ENCODE measurements at regions not wholly inside any gene's neighbourhood (a gene's known extent, or its start where the extent isn't known, plus 50 kb on each side); places are given as distances from the start of the nearest gene placed in this dataset.
"Not testable (repeated sequence)": the region's sequence is repeated elsewhere in the genome, so short reads cannot be mapped to it uniquely, and the experiment has no call there.

DNA sequence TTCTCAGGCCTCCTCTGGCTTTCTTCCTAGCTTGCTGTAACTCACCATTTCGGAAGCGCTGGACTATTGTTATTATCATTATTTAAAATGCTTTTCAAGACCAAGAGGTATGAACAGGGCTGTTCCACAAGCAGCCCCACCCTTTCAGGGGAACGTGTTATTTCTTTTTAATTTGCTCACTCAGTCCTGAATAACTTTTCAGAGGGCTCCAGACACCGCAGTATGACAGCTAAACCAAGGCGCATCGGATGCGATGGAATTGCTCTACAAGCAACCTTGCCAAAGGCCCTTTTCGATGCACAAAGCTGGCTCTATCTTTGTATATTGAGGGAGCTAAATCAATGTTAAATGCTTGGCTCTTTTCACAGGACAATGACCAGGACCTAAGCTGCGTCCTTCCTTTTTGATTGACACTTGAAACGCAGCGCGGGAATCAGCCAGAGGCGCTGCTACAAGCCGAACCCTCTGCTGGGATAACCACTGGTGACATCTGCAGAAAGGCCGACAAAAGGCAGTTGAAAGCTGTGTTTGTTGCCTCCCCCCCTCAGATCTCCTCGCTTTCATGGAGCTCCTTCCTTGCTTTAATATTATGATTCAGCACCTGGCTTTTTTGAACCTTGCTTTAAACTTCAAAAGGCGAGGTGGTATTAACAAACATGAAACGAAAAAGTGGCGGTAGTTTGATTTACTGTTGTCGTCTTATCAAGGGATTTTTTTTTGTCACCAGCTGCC, 204.7 kb upstream of the PROX1 start:
- DNase-seq (ENCODE audit: low spot score): no peak

DNA sequence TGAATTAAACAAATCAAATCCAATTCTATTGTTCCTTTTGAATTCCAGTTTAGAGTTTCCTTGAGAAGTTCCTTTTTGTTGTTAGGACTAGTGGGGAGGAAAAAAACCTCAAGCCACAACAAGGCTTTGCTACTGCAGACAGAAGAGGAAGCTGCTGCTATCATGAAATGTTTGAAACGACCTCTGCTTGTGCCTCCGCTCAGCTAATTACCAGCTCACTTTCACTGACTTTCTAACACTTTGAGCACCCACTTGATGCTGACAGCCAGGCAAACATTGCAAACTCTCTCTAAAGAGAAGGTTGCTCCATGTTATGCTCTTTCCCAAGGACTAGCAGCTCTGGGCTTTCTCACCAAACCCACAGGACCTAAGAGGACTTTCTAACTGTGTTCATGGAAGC, 203.9 kb upstream of the PROX1 start:
- no peak for DNase-seq (ENCODE audit: low spot score)

DNA sequence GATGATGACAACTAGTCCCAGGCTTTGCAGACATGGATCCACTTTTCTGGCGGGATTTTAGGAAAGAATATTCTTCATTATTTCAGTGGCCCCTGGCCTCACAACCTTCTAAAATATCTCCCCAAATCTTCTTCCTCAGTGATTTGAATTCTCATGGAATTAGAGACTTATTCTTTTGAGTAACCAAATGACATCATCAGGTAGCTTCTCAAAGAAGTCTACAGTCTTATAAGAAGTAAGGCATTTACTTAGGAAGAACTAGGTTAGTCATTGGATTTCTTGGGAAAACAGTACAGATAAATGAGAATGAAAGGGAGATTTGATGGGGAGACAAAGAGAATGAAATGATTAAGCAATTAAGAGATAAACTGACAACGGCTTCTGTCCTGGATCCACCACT, 201.1 kb upstream of the PROX1 start:
- DNase-seq (ENCODE audit: low spot score): no peak

DNA sequence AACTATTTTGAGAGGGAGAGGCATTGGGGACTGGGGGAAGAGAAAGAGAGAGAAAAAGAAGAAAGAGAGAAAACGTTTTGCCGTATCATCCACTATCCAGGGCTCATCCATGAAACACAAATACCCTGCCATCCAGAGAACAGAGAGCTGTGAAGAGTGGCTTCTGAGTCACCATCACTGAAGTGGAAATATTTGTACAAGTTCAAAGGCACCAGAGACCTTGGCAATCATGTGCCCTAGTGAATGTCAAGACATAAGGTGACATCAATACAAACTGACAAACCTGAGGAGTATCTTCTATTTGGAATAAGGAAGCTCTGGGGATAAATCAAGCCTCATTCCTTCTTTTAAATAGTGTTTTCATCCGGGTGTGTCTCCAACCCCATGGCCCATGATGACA, 197.2 kb upstream of the PROX1 start:
- DNase-seq (ENCODE audit: low spot score): no peak

DNA sequence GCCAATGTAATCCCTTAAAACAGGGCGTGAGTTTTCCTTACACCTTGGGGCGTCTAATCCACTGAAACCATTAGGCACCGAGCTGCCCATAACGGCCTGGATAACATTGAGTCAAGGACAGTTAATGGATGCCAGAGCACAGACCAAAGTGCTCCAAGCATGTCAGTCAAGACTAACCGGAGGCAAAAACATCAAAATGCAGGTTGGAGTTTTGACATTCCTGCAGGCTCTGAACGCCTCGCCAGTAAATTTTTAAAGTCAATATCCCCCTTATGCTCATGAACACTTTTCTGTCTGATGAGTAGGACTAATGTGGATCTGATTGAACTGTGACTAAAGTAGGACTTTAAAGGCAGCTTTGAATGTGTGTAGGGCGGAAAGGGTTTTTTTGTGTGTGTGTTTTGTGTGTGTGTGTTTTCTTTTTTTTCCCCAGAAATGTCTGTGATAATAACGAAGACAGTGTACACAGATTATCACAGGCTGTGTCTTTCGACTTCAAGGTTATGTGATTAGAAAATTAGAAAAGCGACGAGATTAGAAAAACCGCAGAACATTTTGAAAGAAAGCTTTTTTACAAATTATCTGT, 194.2 kb upstream of the PROX1 start:
- DNase-seq (ENCODE audit: low spot score): no peak

DNA sequence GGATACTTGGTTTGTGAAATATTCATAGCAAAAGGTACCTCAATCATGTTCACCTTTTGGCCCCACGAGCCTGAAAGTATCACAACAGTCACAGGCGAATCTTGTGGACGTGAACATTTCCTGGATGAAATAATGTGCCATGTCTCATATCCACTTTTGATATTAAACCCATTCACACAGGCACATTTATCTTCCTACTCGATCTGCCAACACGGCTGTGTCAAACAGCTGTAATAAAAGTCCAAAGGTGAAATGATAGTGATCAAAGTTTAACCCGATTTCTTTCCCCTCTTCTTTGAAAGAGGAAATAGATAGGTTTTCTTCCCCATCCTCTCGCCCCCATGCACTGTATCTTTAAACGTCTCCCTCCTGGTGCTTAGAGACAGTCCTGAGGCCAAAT, 191.2 kb upstream of the PROX1 start:
- no peak for DNase-seq (ENCODE audit: low spot score)

DNA sequence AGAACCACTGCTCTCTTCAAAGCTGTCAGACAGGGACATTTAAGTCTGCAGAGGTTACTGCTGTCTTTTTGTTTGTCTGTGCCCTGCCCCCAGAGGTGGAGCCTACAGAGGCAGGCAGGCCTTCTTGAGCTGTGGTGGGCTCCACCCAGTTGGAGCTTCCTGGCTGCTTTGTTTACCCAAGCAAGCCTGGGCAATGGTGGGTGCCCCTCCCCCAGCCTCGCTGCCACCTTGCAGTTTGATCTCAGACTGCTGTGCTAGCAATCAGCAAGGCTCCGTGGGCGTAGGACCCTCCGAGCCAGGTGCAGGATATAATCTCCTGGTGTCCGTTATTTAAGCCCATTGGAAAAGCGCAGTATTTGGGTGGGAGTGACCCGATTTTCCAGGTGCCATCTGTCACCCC, 179.5 kb upstream of the PROX1 start:
- DNase-seq (ENCODE audit: low spot score): not testable (repeated sequence)

DNA sequence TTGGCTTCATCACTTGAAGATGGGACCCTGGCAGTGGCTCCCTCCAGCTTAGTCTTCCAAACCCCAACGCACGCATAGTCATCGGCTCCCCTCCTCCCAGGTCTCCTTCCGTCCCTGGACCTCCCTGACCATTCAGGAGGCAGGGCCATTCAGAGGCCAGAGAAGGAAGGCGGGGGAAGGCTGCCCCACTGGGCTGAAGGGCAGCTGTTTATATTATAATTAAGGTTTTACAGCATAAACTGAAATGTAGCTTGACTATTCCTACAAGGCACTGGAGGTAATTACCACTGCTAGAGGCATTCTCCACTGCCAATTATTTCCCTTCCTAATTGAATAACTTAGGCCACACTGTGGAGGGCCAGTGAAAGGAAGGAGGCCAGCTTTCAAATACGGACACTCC, 170.6 kb upstream of the PROX1 start:
- no peak for DNase-seq (ENCODE audit: low spot score)

DNA sequence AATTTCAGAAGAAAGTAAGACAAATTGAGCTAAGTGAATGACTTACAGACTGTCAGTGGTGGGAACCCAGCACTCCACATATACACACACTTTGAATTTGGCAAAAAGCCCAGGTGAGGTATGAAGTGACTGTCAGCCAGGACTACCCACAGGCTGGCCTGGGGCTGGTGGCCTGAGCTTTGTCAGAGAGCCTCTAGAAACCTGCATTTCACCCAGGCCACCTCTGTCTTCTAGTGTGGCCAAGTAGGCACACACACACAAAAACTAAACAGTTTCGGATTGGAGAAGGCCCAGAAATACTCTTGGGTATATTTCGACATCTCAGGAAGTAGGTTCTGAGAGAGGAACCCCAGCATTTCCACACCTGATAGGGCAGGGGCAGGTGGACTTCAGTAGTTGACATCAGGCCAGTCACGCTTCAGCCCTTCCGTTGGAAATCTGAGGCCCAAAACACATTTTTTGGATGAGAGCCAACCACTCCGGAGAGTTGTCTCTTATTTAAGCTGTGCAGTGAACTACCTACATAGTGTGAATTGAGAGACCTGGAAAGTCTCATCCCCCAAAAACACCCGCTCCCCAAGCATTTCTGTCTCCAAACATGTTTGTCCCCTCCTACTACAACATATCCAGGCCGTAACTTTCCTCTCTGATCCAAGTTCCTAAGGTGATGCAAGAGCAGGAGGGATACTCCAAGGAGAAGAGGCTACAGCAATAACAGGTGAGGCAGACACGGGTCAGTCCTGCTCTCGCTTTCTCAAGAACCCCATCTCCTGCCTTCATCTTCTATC, 167.2 kb upstream of the PROX1 start:
- no peak for DNase-seq (ENCODE audit: low spot score)

DNA sequence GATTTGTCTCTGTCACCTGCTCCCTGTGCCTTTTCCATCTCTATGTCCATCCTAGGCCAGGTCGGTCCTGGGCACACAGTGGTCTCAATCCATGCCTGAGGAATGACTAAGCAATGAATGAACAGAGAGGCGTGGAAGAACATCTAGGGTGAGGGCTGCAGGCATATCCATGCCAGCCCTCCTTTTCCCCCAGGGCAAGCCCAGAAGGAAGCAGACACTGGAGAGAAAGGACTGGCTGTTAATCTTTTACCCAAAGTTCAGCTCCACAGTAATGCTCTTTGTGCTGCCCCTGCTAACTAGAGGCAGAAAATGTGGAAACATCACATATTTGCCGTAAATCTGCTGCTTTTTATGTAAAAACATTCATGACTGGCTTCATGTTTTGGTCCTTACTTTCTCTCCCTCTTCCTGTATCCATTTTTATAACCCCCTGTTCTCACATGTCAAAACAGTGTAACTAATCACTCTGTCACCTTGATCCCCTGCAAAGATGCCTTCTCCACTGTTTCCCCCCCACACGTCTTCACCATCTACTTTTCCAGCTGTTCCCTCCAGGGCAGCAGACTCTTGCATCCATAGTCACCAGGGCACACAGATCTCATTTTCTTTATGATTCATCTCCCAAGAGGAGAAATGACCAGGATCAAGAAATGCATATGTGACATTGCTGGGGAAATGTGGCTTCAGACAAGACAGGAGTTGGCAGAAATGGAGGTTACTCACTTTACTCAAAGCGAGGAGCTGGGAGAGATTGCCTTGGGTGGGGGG, 166.4 kb upstream of the PROX1 start:
- no peak for DNase-seq (ENCODE audit: low spot score)

DNA sequence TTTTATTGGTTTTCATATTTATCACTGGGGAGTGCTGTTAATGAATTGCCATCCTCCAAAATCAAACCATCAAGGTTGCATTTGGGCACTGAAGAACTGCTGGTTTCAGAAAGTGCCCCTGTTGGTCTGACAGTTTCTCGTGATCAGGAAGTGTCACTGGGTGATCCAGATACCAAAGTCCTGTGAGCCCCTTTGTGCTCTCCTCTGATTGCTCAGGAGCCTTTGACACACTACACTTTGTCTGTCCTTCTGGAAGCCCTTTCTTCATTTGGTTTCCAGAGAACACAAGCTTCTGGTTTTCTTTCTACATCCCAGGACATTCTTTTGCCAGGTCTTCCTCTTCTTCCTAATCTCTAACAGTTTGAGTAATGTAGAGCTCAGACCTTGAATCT, 165.8 kb upstream of the PROX1 start:
- no peak for DNase-seq (ENCODE audit: low spot score)

DNA sequence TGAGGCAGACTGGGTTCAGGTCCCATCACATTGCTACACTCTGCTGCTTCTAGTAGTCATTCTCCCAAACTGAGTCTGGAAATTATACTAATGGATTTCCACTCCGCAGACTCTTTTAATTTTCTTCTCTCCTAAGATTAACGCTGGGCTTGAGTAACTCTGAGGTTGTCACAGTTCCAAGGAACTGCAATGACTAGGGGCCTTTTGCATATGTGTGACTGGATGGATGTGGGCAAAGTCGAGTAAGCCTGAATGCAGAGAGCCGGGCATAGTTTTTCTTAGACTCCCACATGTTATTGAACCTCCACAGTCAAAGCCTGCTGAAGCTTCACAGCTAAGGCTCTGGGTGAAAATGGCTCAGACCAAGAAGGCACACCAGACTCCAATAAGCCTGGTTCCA, 160.9 kb upstream of the PROX1 start:
- no peak for DNase-seq (ENCODE audit: low spot score)

DNA sequence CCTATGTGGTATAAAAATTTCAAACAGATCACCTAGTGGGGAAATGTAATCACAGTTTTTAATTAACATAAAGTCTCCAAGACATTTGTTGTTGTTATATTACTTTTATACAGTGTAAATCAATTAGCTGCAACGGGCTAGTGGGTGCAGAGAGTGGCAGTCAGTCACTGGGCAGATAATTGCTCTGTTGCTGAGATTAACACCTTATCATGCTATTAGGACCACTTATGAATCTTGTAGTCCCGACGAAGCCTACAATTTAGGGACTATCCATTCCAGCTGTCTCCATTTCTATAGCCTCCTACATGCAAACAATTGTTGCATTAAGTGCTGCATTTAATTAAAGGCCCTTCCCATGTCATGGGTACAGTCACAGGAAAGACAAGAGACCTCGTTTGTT, 158.9 kb upstream of the PROX1 start:
- DNase-seq (ENCODE audit: low spot score): no peak

DNA sequence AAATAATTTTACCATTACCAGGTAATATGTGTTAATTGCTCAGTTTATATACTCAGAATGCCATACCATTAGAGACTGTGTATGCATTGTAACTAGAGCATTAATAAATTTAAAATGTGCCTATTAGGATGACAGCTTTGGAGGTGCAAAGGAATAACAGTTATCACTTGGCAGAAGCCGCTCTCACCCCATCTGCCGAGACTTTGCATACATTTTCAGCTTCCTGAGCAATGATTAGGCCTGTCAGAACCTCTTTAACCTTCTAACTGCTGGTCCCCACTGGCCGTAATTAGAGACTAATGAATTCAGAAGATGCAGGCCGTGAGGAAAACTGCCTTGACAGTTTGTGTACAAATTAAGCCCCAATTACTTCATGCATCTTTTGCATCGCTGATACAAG, 158.0 kb upstream of the PROX1 start:
- no peak for DNase-seq (ENCODE audit: low spot score)

DNA sequence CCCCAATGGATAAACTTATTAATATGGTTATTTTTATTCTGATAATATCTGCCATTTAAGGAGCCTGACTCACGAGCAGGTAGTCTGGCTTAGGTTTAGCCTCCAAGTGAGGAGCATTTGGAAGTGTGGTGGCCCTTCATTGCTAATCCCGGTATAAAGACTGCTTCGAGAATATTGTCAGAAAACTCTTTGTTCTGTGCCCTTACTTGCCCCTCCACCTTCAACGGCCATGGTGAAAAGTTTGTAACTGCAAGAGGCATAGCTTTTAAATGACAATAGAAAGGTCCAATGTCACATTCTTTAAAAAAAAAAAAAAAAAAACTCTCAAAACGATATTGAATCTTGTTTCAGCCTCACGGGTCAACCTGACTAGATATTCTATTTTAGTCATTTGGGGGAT, 157.4 kb upstream of the PROX1 start:
- DNase-seq (ENCODE audit: low spot score): no peak

DNA sequence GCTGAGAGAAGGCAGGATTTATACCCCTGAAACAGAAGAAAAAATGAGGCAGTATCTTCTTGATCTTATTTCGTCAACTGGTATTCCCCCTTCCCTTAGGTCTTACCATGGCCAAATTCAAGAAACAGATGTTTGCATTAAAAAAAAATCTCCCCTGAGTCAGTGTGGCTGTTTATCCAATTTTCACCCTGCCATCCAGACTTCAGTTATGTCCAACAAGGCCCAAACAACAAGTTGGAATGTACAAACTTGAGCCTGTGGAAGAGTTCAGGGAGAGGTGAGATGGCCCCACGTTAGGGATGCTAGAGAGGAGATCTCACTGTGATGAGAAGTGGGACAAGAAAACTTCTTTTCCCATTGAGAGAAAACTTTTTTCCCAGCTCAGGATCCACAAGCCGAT, 147.2 kb upstream of the PROX1 start:
- no peak for DNase-seq (ENCODE audit: low spot score)

DNA sequence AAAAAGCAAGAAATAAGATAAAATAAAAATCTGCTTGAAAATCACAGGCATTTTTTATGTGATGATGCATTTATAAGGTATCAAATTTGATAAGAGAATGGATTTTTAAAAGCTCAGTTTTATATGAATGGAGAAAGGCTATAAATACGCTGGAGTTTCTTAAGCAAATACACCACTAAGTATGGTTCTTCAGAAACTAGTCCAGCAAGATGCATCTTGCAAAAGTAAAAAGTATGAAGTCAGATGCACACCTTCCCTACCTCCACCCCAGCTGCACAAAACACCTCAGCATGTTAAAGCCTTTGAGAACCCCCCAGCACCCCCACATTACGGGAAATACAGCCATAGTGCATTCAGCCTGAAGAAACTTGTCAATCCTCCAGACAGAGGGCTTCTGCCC, 143.1 kb upstream of the PROX1 start:
- no peak for DNase-seq (ENCODE audit: low spot score)

DNA sequence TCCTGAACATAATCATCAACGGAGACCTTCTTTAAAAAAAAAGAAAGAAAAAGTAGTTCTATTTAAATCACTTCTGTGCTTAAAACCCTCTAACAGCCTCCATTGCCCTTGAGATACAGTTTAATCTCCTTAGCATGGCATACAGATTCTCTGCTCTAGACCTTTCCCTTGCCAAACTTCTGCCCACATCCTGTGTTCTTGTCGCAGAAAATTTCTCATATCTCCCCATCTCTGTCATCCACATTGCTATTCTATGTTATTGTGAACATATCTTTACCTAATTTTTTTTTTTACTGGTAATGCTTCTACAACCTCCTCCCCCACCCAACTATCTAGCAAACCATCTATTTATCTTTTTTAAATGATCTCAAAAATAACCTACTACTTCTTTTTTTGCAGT, 135.7 kb upstream of the PROX1 start:
- no peak for DNase-seq (ENCODE audit: low spot score)

DNA sequence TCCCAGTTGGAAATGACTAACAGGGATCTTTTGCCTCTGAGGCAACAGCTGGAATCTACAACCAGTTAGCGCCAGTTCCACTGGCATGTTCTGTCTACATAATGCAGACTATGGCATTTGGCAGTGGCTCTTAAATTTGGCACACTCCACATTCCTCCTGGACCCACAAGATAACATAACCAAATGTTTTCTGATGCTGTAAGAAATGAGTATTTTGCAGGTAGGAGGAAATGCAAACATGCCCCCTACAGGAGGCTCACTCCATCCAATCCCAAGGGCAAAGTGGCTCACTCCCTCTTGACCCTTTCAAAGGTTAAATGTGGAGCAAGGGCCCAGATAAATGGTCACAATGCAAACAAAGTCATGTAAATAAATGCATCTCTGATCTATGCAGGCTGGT, 129.2 kb upstream of the PROX1 start:
- DNase-seq (ENCODE audit: low spot score): no peak

DNA sequence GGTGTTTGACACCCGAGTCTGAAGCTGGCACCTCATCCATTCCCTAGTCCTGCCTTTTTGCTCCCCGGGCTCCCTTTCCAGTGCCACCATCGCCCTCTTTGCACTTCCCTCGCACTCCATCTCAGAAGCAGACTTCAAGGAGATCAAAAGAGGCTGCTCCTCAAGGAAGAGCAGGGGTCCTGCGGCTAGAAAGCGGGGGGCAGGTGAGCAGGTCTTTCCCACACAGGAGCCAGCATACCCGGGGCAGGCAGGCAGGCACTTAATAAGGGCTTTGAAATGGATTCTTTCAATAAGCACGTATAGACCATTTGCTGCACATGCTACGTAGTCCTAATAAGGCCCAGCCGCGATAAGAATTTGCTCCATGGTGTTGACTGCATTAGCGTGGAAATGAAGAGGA, 125.9 kb upstream of the PROX1 start:
- no peak for DNase-seq (ENCODE audit: low spot score)

DNA sequence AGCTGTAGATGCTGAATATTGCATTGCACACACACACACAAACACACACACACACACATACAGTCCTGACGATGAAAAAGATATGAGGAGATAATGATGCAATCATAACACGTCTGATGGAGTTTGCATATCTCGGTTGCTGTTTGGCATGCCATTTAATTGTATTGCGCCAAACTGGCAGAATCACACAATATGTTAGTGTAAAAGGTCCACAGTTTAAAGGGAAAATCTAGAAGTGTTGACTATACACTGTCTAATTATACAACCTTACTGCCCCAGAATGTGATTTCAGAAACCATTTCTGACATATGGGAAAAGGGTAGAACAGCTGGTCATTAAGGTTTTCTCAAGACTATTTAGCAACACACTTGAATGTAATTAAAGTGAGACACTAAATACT, 123.7 kb upstream of the PROX1 start:
- no peak for DNase-seq (ENCODE audit: low spot score)

DNA sequence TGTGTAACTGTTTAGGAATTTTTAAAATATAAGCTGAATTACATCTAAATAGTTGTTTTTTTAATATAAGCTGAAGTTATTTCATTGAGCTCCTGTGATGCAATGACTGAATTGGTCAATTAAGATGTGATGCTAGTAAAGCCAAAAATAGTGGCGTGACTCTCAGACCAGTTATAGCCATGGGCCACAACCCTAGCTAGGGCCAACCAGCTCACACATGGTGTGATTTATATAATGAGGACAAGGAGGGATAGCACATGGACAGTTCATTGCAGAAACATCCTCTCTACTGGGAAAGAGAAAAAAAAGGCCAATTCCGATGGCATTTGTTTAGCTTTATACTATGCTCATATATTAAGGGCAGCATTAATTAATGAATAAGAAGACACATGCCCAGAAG, 119.3 kb upstream of the PROX1 start:
- DNase-seq (ENCODE audit: low spot score): no peak

DNA sequence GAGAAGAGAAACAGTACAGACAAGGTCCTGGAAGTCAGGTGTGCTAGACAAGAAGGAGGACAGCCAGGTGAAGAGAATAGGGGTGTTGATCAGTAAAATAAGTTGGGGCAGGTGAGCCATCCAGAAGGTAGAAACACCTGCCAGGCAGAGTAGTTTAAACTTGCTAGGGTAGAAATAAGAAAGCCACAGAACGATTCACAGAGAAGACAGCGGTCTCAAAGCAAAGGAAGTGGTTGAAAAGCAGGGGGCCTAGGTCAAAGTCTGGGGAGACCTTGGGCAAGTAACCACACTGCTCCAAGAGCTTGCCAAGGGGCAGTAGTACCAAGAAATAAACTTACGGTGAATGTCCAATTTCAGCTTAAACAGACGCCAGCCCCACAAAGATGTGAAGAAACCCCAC, 116.6 kb upstream of the PROX1 start:
- no peak for DNase-seq (ENCODE audit: low spot score)
